ENCODE measurements at regions not wholly inside any gene's neighbourhood (a gene's known extent, or its start where the extent isn't known, plus 50 kb on each side); places are given as distances from the start of the nearest gene placed in this dataset.
A peak's percentile ranks its signal among the peaks of the same experiment; 100 is the strongest.
"Not testable (repeated sequence)": the region's sequence is repeated elsewhere in the genome, so short reads cannot be mapped to it uniquely, and the experiment has no call there.

- not testable (repeated sequence) for DNase-seq
These were observed 52.5 kb upstream of the CCDC71L start for GRCh38 chr7:106713452-106713851.

GRCh38 chr7:106714590-106715442 lies 53.9 kb upstream of the CCDC71L start:
- not testable (repeated sequence) for DNase-seq

- DNase-seq = no peak
These were observed 54.8 kb upstream of the CCDC71L start for GRCh38 chr7:106715730-106716129.

GRCh38 chr7:106717254-106717954 lies 56.4 kb upstream of the CCDC71L start:
- no peak for DNase-seq

- no peak for DNase-seq
These were observed 57.3 kb upstream of the CCDC71L start for GRCh38 chr7:106717955-106718871.

- DNase-seq = no peak
These were observed 59.7 kb upstream of the CCDC71L start for GRCh38 chr7:106720641-106721040.

- no peak for DNase-seq
These were observed 61.1 kb upstream of the CCDC71L start for GRCh38 chr7:106721816-106722785.

- no peak for DNase-seq
These were observed 62.4 kb upstream of the CCDC71L start for GRCh38 chr7:106723398-106723797.

- no peak for DNase-seq
These were observed 68.9 kb upstream of the CCDC71L start for GRCh38 chr7:106729720-106730385.

GRCh38 chr7:106731187-106731586 lies 70.2 kb upstream of the CCDC71L start:
- peak in 1 of 2 donors; percentile 18 for DNase-seq

- DNase-seq = no peak
These were observed 70.9 kb upstream of the CCDC71L start for GRCh38 chr7:106731646-106732444.

- DNase-seq = no peak
These were observed 74.7 kb upstream of the CCDC71L start for GRCh38 chr7:106735637-106736036.

- DNase-seq = no peak
These were observed 75.2 kb upstream of the CCDC71L start for GRCh38 chr7:106736123-106736507.

- no peak for DNase-seq
These were observed 75.7 kb upstream of the CCDC71L start for GRCh38 chr7:106736508-106737201.

GRCh38 chr7:106737202-106737562 lies 76.2 kb upstream of the CCDC71L start:
- no peak for DNase-seq

GRCh38 chr7:106740806-106741205 lies 79.8 kb upstream of the CCDC71L start:
- DNase-seq = no peak

GRCh38 chr7:106744563-106745091 lies 83.7 kb upstream of the CCDC71L start:
- DNase-seq = no peak

GRCh38 chr7:106747301-106747700 lies 86.3 kb upstream of the CCDC71L start:
- DNase-seq = not testable (repeated sequence)

- peak in 1 of 2 donors; percentile 10 for DNase-seq
These were observed 86.8 kb upstream of the CCDC71L start for GRCh38 chr7:106747804-106748203.

Data from right lung (tissue), 2 donors.